Panc1 (cell line): ENCODE measurements at regions not wholly inside any gene's neighbourhood (a gene's known extent, or its start where the extent isn't known, plus 50 kb on each side); places are given as distances from the start of the nearest gene placed in this dataset.

ENCODE experiments used
- CTCF ChIP-seq: fragments of 450-650 bp; IDR thresholded peaks from 2 replicates; pipeline ENCODE4 v1.5.1; 2017; ENCODE audit warnings: mild to moderate bottlenecking
- POLR2AphosphoS5 ChIP-seq: IDR thresholded peaks from 2 replicates; pipeline ENCODE4 v1.6.1; 2012; ENCODE audit warnings: mild to moderate bottlenecking, low read depth, low read length, moderate library complexity

- TF ChIP-seq CTCF (no peak), POLR2AphosphoS5 (no peak)
These were observed 87.4 kb upstream of the ZMIZ1 start for GRCh38 chr10:78981257-78981969.
